ENCODE measurements at regions not wholly inside any gene's neighbourhood (a gene's known extent, or its start where the extent isn't known, plus 50 kb on each side); places are given as distances from the start of the nearest gene placed in this dataset.

DNA sequence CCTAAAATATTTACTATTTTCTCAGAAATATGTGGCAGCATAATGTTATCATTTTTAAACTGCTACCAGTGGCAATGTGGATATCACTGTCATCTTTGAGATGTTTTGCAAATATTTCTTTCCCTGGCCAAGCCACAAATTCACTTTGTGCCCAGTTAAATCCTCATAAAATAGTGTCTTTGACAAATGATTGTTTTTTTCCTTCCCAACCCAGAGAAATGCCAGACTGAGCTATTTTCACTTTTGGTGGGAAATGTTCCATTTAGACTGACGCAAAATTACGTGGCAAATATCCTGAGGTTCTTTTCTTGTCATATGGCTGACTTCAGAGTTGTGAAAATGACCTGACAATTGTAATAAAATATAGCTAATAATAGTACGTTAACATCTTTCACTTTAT, 807.0 kb upstream of the SOX9 start (continued):
- TF ChIP-seq TFCP2L1 (CRISPR knock-in tag; IDR thresholded peaks at IDR 0.05) (no peak), EP300 (IDR thresholded peaks at IDR 0.05) (no peak)
- TF ChIP-seq, protein P1, sequence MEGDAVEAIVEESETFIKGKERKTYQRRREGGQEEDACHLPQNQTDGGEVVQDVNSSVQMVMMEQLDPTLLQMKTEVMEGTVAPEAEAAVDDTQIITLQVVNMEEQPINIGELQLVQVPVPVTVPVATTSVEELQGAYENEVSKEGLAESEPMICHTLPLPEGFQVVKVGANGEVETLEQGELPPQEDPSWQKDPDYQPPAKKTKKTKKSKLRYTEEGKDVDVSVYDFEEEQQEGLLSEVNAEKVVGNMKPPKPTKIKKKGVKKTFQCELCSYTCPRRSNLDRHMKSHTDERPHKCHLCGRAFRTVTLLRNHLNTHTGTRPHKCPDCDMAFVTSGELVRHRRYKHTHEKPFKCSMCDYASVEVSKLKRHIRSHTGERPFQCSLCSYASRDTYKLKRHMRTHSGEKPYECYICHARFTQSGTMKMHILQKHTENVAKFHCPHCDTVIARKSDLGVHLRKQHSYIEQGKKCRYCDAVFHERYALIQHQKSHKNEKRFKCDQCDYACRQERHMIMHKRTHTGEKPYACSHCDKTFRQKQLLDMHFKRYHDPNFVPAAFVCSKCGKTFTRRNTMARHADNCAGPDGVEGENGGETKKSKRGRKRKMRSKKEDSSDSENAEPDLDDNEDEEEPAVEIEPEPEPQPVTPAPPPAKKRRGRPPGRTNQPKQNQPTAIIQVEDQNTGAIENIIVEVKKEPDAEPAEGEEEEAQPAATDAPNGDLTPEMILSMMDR (IDR thresholded peaks at IDR 0.05) = no peak

DNA sequence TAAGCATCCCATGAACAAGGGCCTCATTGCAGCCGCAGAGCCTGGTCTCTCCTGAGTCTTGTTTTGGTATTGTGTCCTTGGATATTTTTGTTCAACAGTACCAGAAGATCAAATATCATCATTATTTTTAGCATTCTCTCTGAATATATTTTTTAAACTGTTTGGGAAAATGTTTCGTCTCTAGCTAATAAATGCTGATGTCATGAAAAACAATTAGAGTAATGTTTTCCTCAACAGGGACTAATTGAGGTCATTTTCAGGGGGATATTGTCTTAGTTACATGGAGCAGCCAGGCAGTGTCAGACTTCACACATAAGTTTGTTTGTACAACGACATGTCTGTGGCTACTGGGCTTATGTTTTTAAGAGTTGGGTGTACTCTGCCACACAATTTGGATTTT, 805.3 kb upstream of the SOX9 start:
- TF ChIP-seq NR3C1 (IDR thresholded peaks at IDR 0.05) (no peak), RARB (CRISPR knock-in tag; IDR thresholded peaks at IDR 0.05) (no peak), MAFK (IDR thresholded peaks at IDR 0.05; ENCODE audit: partially characterized antibody) (peak; percentile 93), GATA3 (IDR thresholded peaks at IDR 0.05; ENCODE audit: borderline replicate concordance) (no peak), NPAS2 (CRISPR knock-in tag; IDR thresholded peaks at IDR 0.05; ENCODE audit: borderline replicate concordance) (no peak), CBX2 (IDR thresholded peaks at IDR 0.05; ENCODE audit: borderline replicate concordance, low read depth) (no peak), KDM5A (IDR thresholded peaks at IDR 0.05) (no peak)
- H3K4me2 ChIP-seq = no peak overlapping the region
- DNase-seq (ENCODE audit: low read depth in 1 of 2, low spot score in 1 of 2) = no peak
- no peak overlapping the region for H3K4me3 ChIP-seq
- H3K9me3 ChIP-seq = no peaks in the 10 kb centered on the region
- 53% methylated on average over 3 of the region's 3 CpGs for WGBS (ENCODE audit: missing lambda C conversion rate)
- ChIA-PET POLR2A (no interaction called here), CTCF (no interaction called here)
- ATAC-seq = no peak
- no peaks in the 10 kb centered on the region for H3K4me1 ChIP-seq
- H3K27ac ChIP-seq = no peak overlapping the region
- FAIRE-seq = peak; percentile 36

DNA sequence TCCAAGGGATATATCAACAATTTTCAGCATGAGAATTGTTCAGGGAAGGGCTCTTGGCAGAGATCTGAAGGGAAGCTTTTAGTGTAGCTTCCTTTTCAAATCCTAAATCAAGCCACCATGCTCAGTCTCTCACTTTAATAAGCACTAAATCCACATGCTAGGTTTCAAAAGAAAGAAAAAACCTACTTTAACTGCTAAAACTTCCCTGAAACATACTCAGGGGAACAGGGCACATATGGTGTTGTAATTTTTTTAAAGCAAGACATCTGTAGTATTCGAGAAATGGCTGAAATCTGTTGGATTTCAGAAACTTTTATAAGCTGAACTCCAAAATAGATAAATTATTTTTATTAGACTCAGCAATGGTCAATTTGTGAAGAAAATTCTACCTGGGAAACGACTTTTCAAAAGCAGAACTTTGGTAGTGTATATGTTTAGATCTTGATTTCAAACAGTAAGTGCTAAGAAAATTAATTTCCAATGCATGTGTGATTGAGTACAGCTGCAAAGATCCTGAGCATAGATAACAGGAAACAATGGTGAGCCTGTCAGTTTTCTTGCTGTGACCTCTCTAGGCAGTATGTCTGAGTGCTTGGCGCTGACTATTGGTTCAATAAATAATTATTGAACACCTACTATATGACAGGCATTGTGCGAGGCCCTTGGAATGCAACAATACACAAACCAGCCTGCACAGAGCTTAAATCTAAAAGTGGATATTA, 804.5 kb upstream of the SOX9 start:
- ChIA-PET CTCF (no interaction called here), POLR2A (no interaction called here)
- ATAC-seq = no peak
- 43% methylated on average over 4 of the region's 4 CpGs for WGBS (ENCODE audit: missing lambda C conversion rate)
- Histone ChIP-seq H3K9me3 (no peaks in the 10 kb centered on the region), H3K4me3 (no peak overlapping the region), H3K4me2 (no peak overlapping the region), H3K4me1 (no peaks in the 10 kb centered on the region), H3K27ac (no peak overlapping the region)
- TF ChIP-seq NPAS2 (CRISPR knock-in tag; IDR thresholded peaks at IDR 0.05; ENCODE audit: borderline replicate concordance) = no peak
- TF ChIP-seq CBX2 (IDR thresholded peaks at IDR 0.05; ENCODE audit: borderline replicate concordance, low read depth) = no peak
- TF ChIP-seq, protein P2, sequence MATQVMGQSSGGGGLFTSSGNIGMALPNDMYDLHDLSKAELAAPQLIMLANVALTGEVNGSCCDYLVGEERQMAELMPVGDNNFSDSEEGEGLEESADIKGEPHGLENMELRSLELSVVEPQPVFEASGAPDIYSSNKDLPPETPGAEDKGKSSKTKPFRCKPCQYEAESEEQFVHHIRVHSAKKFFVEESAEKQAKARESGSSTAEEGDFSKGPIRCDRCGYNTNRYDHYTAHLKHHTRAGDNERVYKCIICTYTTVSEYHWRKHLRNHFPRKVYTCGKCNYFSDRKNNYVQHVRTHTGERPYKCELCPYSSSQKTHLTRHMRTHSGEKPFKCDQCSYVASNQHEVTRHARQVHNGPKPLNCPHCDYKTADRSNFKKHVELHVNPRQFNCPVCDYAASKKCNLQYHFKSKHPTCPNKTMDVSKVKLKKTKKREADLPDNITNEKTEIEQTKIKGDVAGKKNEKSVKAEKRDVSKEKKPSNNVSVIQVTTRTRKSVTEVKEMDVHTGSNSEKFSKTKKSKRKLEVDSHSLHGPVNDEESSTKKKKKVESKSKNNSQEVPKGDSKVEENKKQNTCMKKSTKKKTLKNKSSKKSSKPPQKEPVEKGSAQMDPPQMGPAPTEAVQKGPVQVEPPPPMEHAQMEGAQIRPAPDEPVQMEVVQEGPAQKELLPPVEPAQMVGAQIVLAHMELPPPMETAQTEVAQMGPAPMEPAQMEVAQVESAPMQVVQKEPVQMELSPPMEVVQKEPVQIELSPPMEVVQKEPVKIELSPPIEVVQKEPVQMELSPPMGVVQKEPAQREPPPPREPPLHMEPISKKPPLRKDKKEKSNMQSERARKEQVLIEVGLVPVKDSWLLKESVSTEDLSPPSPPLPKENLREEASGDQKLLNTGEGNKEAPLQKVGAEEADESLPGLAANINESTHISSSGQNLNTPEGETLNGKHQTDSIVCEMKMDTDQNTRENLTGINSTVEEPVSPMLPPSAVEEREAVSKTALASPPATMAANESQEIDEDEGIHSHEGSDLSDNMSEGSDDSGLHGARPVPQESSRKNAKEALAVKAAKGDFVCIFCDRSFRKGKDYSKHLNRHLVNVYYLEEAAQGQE (IDR thresholded peaks at IDR 0.05) = no peak
- TF ChIP-seq KDM5A (IDR thresholded peaks at IDR 0.05) = no peak
- TF ChIP-seq, protein P3, sequence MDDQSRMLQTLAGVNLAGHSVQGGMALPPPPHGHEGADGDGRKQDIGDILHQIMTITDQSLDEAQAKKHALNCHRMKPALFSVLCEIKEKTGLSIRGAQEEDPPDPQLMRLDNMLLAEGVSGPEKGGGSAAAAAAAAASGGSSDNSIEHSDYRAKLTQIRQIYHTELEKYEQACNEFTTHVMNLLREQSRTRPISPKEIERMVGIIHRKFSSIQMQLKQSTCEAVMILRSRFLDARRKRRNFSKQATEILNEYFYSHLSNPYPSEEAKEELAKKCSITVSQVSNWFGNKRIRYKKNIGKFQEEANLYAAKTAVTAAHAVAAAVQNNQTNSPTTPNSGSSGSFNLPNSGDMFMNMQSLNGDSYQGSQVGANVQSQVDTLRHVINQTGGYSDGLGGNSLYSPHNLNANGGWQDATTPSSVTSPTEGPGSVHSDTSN (IDR thresholded peaks at IDR 0.05) = no peak
- TF ChIP-seq, protein P4, sequence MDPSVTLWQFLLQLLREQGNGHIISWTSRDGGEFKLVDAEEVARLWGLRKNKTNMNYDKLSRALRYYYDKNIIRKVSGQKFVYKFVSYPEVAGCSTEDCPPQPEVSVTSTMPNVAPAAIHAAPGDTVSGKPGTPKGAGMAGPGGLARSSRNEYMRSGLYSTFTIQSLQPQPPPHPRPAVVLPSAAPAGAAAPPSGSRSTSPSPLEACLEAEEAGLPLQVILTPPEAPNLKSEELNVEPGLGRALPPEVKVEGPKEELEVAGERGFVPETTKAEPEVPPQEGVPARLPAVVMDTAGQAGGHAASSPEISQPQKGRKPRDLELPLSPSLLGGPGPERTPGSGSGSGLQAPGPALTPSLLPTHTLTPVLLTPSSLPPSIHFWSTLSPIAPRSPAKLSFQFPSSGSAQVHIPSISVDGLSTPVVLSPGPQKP (IDR thresholded peaks at IDR 0.05; ENCODE audit: low read depth, low read length) = no peak
- TF ChIP-seq MYC (IDR thresholded peaks at IDR 0.05; ENCODE audit: borderline replicate concordance, low read length) = no peak
- no peak for TF ChIP-seq SMC3 (IDR thresholded peaks at IDR 0.05)
- FAIRE-seq = peak; percentile 28
- no peak for DNase-seq (ENCODE audit: low read depth in 1 of 2, low spot score in 1 of 2)
